GM21717 (cell line): ENCODE measurements at regions not wholly inside any gene's neighbourhood (a gene's known extent, or its start where the extent isn't known, plus 50 kb on each side); places are given as distances from the start of the nearest gene placed in this dataset.
A peak's percentile ranks its signal among the peaks of the same experiment; 100 is the strongest.

Experiments
- ATAC-seq: cut with Tn5 transposase; IDR thresholded peaks from one replicate; pipeline ENCODE4 v1.9.1; 2021; ENCODE audit warnings: mild to moderate bottlenecking, moderate library complexity; ENCODE audit not compliant: unreplicated experiment

- ATAC-seq: no peak
Measured at GRCh38 chr9:27743490-27743889, 170.2 kb upstream of the C9orf72 start.

- no peak for ATAC-seq
Measured at GRCh38 chr9:27747450-27747849, 174.2 kb upstream of the C9orf72 start.

GRCh38 chr9:27749838-27750237 lies 176.6 kb upstream of the C9orf72 start:
- no peak for ATAC-seq

- ATAC-seq: no peak
Measured at GRCh38 chr9:27750566-27750965, 177.3 kb upstream of the C9orf72 start.

GRCh38 chr9:27752069-27752468 lies 178.8 kb upstream of the C9orf72 start:
- no peak for ATAC-seq

- ATAC-seq: no peak
Measured at GRCh38 chr9:27755846-27756245, 182.6 kb upstream of the C9orf72 start.

GRCh38 chr9:27756418-27756817 lies 183.1 kb upstream of the C9orf72 start:
- no peak for ATAC-seq

- no peak for ATAC-seq
Measured at GRCh38 chr9:27763831-27764230, 190.6 kb upstream of the C9orf72 start.

GRCh38 chr9:27765266-27766072 lies 192.2 kb upstream of the C9orf72 start:
- ATAC-seq: no peak

- ATAC-seq: no peak
Measured at GRCh38 chr9:27766073-27766835, 193.0 kb upstream of the C9orf72 start.

GRCh38 chr9:27768781-27769180 lies 195.5 kb upstream of the C9orf72 start:
- ATAC-seq: no peak

- no peak for ATAC-seq
Measured at GRCh38 chr9:27770541-27770940, 197.3 kb upstream of the C9orf72 start.

GRCh38 chr9:27771803-27772545 lies 198.7 kb upstream of the C9orf72 start:
- no peak for ATAC-seq

GRCh38 chr9:27784847-27785713 lies 211.8 kb upstream of the C9orf72 start:
- ATAC-seq: peak; percentile 44

GRCh38 chr9:27785714-27786100 lies 212.4 kb upstream of the C9orf72 start:
- ATAC-seq: peak; percentile 79

GRCh38 chr9:27787891-27788290 lies 214.6 kb upstream of the C9orf72 start:
- ATAC-seq: no peak

GRCh38 chr9:27791311-27791710 lies 218.0 kb upstream of the C9orf72 start:
- no peak for ATAC-seq

- no peak for ATAC-seq
Measured at GRCh38 chr9:27792971-27793689, 219.8 kb upstream of the C9orf72 start.

- ATAC-seq: no peak
Measured at GRCh38 chr9:27799326-27799725, 226.0 kb upstream of the C9orf72 start.

GRCh38 chr9:27800159-27800558 lies 226.9 kb upstream of the C9orf72 start:
- no peak for ATAC-seq
